GM21786 (cell line): ENCODE measurements at regions not wholly inside any gene's neighbourhood (a gene's known extent, or its start where the extent isn't known, plus 50 kb on each side); places are given as distances from the start of the nearest gene placed in this dataset.

Experiments used
- ATAC-seq: cut with Tn5 transposase; IDR thresholded peaks from one replicate; pipeline ENCODE4 v1.9.1; 2021; ENCODE audit not compliant: unreplicated experiment

GRCh38 chr4:180407275-180407885 is 1835.8 kb upstream of the TENM3 start:
- no peak for ATAC-seq

DNA sequence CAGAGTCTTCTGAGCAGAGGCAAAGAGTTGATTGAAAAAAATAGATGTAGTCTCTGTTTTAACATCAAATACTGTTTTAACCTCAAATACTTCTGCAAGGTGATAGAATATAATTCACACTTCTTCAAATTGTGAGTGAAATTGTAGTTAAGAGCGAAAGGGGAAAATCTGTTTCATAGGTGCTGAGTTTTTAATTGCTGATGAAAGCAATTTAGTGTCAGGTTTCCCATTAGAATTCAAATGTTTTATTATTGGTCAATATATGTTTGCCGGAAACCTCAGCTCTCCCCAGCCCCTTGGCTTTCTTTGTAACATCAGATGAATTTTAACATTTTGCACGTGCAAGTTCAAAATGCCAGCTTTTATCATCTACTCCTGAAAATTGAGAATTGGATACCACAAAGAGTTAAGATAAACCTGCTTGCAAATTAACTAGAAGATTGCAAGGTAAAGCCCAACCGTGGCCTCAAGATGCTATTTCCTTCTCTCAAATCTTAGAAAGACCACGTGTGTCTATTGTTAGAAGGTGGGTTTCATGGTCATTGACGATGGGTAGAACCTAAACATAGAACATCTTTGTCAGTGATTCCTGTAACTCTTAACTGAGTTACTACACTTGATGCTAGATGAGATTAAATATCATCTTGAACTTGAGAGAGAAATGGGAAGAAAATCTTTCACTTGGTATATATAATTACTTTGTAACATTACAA is 1824.2 kb upstream of the TENM3 start:
- no peak for ATAC-seq

DNA sequence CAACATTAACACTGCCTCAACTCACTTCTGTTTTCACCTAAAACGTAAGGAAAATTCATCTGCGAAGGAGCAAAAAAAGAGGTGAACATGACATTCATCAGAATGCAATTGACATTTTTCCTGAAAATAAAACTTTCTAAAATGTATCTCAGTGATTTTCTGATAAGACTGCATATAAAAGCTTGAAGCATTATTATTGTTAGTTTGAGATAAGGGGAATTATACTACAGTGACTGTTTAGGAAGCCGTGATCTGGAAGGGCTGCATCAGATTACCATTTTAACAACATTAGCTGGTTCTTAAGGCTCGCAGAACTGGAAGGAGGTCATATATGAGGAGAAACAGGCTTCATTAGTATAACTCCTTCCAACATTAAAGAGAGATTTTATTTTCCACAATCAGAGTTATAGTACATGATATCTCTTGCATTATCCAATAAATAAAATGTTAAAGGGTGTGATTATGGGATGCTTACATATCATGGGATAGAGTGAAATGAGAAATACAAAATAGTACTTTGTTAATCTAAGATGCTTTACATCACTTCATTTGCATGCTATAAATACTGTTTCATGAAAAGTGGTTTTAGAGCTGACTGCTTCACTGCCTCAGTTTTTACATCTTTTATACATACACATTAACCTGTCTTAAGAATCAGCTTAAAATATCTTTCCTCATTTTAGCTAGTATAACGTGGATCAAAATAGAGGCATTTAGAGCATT is 1820.1 kb upstream of the TENM3 start:
- ATAC-seq: no peak

GRCh38 chr4:180423712-180424057 is 1819.5 kb upstream of the TENM3 start:
- ATAC-seq: no peak

DNA sequence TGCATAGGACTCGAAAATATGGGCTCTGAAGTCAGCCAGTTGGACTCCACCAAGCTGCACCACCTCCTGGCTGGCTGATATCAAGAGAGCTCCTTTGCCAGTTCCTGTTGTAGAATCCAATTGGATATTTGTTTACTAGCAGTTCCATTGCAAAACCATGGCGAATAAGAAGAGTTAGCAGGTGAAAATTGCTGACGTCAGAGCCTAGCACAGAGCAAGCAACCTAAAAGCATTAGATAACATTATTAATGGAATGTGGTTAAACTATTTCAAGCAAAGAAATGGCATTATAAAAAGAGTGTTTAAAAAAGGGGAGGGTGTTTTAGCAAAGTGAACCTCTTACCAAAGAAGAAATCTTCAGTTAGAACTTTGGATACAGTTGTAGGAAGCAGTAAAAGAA is 1816.3 kb upstream of the TENM3 start:
- no peak for ATAC-seq

- ATAC-seq: no peak
Measured at GRCh38 chr4:180430283-180430682, 1812.9 kb upstream of the TENM3 start.

DNA sequence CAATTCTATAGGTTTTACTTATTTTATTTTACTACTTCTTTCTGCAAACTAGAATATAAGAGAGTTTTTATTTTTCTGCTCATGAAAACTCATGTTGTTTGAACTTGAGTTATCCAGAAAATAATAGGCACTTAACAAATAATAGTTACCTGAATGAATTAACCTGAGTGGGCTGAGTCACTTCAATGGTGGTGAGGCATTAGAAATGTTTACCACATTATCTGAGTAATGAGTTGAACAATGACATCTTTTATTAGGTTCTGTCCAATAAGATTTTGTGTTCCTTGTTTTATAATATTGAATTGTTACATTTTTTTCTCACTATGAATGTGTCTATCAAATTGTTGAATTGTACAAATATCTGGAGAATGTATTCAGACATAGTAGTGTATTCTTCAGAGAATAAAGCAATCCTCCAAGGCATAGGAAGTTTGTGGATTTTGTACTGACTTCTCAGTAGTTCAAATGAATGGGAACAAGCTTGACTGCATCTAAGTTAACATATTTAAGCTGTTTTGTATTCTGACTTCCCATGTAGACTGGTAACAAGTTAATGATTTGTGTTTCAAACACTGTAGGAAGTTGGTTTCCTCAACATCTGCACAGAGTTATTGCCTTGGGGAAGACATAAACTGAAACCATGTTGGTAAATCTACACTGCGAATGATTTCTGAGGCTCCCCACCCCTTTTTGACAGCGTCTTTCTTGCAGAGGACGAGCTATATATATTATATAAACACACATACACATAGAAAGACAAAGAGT is 1808.9 kb upstream of the TENM3 start:
- ATAC-seq: peak; percentile 80

- ATAC-seq: no peak
Measured at GRCh38 chr4:180436361-180436760, 1806.8 kb upstream of the TENM3 start.

- ATAC-seq: no peak
Measured at GRCh38 chr4:180437601-180438000, 1805.6 kb upstream of the TENM3 start.

GRCh38 chr4:180448306-180448705 is 1794.9 kb upstream of the TENM3 start:
- no peak for ATAC-seq

- ATAC-seq: peak; percentile 92
Measured at GRCh38 chr4:180449395-180449956, 1793.7 kb upstream of the TENM3 start.

- no peak for ATAC-seq
Measured at GRCh38 chr4:180455226-180455625, 1788.0 kb upstream of the TENM3 start.

DNA sequence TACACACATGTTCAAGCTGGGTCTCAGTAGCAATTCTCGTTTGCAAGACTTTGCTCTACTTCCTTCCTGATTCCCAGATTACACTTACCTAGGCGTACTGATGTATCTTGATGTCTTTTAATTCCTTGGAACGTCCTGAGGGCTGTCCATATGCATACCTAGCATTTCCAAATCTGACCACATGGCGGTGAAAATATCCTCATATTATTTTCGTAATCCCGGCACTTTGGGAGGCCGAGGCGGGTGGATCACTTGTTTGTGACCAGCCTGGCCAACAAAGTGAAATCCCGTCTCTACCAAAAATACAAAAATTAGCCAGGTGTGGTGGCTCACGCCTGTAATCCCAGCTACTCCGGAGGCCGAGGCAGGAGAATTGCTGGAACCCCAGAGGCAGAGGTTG is 1786.3 kb upstream of the TENM3 start:
- no peak for ATAC-seq

- ATAC-seq: no peak
Measured at GRCh38 chr4:180462116-180462515, 1781.1 kb upstream of the TENM3 start.

- no peak for ATAC-seq
Measured at GRCh38 chr4:180465364-180465763, 1777.8 kb upstream of the TENM3 start.

GRCh38 chr4:180483036-180483435 is 1760.2 kb upstream of the TENM3 start:
- no peak for ATAC-seq

DNA sequence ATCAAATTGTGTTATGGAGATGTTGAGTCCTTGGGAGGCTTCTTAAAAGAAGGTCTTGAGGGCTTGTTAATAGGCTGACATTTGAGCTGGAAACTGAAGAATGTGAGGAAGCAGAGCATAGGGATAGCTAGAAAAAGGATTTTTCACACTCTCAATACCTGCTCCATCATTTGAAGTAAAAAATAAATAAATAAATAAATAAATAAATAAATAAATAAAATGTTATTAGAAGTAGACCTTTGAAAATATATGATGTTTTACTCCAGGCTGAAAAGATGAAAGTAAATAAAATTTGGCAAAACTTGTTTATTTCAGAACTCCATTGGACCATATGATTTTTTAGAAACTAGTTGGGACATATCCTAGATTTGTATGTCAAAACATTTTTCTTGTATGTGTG is 1757.8 kb upstream of the TENM3 start:
- ATAC-seq: no peak

- no peak for ATAC-seq
Measured at GRCh38 chr4:180486342-180486741, 1756.9 kb upstream of the TENM3 start.

DNA sequence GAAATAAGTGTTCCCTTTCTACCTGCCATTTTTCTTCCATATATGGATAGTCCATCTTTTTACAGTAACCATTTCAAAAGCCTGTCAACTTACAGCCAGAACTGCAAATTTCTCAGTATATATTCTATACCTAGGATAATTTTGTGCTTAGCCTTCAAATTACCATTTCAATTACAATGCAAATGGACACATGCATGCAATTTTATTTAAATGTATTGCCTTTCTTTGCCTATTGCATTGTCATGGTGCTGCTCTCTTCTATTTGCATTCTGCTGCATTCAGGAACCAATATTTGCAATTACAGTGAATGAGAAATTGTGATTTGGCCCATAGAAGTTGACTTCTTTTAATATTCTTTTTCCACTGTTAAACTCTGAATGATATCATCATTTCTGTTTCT is 1753.4 kb upstream of the TENM3 start:
- no peak for ATAC-seq

DNA sequence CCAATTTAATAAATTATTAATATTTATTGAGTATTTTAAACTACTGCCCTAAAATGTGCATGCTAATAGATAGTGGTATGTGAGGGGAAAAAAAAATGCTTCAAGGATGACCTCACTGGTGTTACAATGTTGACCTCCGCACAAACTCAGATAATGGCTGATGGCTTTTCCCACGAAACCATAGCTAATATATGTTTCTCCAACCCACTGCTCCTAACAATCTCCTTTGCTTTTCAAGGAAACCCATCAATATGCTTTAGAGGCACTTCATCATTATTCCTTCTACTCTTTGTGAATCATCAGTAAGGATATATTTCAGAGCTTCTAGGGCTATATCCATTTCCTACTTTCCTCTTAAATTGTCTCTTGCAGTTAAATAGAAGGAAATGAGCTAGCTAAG is 1752.0 kb upstream of the TENM3 start:
- no peak for ATAC-seq

GRCh38 chr4:180493299-180493698 is 1749.9 kb upstream of the TENM3 start:
- no peak for ATAC-seq
